ENCODE measurements at regions not wholly inside any gene's neighbourhood (a gene's known extent, or its start where the extent isn't known, plus 50 kb on each side); places are given as distances from the start of the nearest gene placed in this dataset.

DNA sequence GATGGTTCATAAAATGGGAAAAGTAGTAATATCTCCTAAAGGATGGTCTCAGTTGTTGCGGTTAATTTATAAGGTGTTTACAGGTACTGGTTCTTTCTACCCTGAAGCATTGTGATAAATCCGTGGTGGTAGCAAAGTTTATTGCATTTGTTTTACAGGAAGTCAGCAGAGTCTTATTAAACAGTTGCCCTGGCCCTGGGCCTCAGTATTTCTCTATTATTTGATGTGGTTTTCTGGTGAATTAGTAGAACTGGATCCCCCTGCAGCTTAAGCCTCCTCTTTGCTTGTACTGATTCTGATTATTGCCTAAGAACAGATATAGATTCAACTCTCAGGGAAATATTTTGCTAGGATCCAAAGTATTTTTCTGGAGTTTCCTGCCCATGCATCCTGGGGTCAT, 76.4 kb upstream of the CD55 start:
- DNase-seq (no peak), ATAC-seq (no peak)
- Histone ChIP-seq H3K9me3 (ENCODE audit: control insufficient read depth, insufficient read depth, low read length) (no peaks in the 10 kb centered on the region), H3K36me3 (ENCODE audit: control insufficient read depth, insufficient read depth, low read length) (no peaks in the 10 kb centered on the region), H3K4me1 (ENCODE audit: control insufficient read depth, insufficient read depth, low read length) (no peaks in the 10 kb centered on the region), H3K27ac (ENCODE audit: low read length) (no peak overlapping the region), H3K27me3 (ENCODE audit: control insufficient read depth, insufficient read depth, low read length) (peaks cover 3% of the 10 kb centered on the region), H3K4me3 (ENCODE audit: low read length) (no peak overlapping the region)
- TF ChIP-seq, protein P1, sequence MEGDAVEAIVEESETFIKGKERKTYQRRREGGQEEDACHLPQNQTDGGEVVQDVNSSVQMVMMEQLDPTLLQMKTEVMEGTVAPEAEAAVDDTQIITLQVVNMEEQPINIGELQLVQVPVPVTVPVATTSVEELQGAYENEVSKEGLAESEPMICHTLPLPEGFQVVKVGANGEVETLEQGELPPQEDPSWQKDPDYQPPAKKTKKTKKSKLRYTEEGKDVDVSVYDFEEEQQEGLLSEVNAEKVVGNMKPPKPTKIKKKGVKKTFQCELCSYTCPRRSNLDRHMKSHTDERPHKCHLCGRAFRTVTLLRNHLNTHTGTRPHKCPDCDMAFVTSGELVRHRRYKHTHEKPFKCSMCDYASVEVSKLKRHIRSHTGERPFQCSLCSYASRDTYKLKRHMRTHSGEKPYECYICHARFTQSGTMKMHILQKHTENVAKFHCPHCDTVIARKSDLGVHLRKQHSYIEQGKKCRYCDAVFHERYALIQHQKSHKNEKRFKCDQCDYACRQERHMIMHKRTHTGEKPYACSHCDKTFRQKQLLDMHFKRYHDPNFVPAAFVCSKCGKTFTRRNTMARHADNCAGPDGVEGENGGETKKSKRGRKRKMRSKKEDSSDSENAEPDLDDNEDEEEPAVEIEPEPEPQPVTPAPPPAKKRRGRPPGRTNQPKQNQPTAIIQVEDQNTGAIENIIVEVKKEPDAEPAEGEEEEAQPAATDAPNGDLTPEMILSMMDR (IDR thresholded peaks at IDR 0.05), result no peak
- Mint-ChIP-seq H3K9me3 (no peaks in the 10 kb centered on the region), H3K36me3 (no peaks in the 10 kb centered on the region), H3K27ac (no peak overlapping the region), H3K27me3 (ENCODE audit: low read depth in 2 of 2) (peaks cover 2 to 20% of the 10 kb centered on the region in 2 donors), H3K4me1 (no peaks in the 10 kb centered on the region), H3K4me3 (no peak overlapping the region)
- WGBS (ENCODE audit: insufficient coverage), result 54% methylated on average over 2 of the region's 2 CpGs
- intact Hi-C loops (cut with micrococcal nuclease), result no loop called here

- ATAC-seq (no peak), DNase-seq (no peak)
- 71% methylated on average over 3 of the region's 3 CpGs for WGBS (ENCODE audit: insufficient coverage)
- Histone ChIP-seq H3K4me1 (ENCODE audit: control insufficient read depth, insufficient read depth, low read length) (no peaks in the 10 kb centered on the region), H3K27ac (ENCODE audit: low read length) (no peak overlapping the region), H3K9me3 (ENCODE audit: control insufficient read depth, insufficient read depth, low read length) (no peaks in the 10 kb centered on the region), H3K4me3 (ENCODE audit: low read length) (no peak overlapping the region), H3K36me3 (ENCODE audit: control insufficient read depth, insufficient read depth, low read length) (no peaks in the 10 kb centered on the region), H3K27me3 (ENCODE audit: control insufficient read depth, insufficient read depth, low read length) (peaks cover 3% of the 10 kb centered on the region)
- Mint-ChIP-seq H3K4me1 (no peaks in the 10 kb centered on the region), H3K36me3 (peaks cover 6% of the 10 kb centered on the region), H3K27me3 (ENCODE audit: low read depth in 2 of 2) (peaks cover 6 to 29% of the 10 kb centered on the region in 2 donors), H3K4me3 (no peak overlapping the region), H3K27ac (no peak overlapping the region), H3K9me3 (no peaks in the 10 kb centered on the region)
- TF ChIP-seq, protein P1 (IDR thresholded peaks at IDR 0.05), result no peak
- intact Hi-C loops (cut with micrococcal nuclease), result no loop called here
Measured at GRCh38 chr1:207248544-207249198, 72.8 kb upstream of the CD55 start.

DNA sequence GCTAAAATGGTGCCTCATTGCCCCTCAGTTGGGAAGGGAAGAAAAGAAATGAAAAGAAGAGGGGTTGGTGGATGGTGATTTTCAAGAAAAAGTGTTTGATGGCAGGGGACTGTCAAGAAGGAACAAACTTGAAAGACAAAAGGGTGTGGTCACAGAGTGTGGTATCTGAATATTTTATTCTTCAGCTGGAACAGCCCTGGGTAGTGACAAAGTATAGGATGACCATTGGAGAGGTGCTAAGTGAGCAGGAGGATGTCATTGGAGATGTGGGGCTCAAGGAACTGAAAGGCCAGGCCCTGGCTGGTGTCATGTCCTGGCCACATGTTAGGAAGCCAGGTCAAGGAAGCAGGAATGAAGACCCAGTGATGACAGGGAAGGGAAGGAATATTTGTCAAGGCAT, 71.0 kb upstream of the CD55 start:
- H3K27me3 Mint-ChIP-seq (ENCODE audit: low read depth in 2 of 2), result peaks cover 7 to 20% of the 10 kb centered on the region in 2 donors
- Histone ChIP-seq H3K27ac (ENCODE audit: low read length) (no peak overlapping the region), H3K4me1 (ENCODE audit: control insufficient read depth, insufficient read depth, low read length) (no peaks in the 10 kb centered on the region), H3K36me3 (ENCODE audit: control insufficient read depth, insufficient read depth, low read length) (no peaks in the 10 kb centered on the region), H3K9me3 (ENCODE audit: control insufficient read depth, insufficient read depth, low read length) (peaks cover 4% of the 10 kb centered on the region), H3K4me3 (ENCODE audit: low read length) (no peak overlapping the region), H3K27me3 (ENCODE audit: control insufficient read depth, insufficient read depth, low read length) (peaks cover 3% of the 10 kb centered on the region)
- H3K9me3 Mint-ChIP-seq, result no peaks in the 10 kb centered on the region
- ATAC-seq, result no peak
- intact Hi-C loops (cut with micrococcal nuclease), result no loop called here
- H3K36me3 Mint-ChIP-seq, result peaks cover 12% of the 10 kb centered on the region
- TF ChIP-seq, protein P1 (IDR thresholded peaks at IDR 0.05), result no peak
- H3K4me3 Mint-ChIP-seq, result no peak overlapping the region
- no peak overlapping the region for H3K27ac Mint-ChIP-seq
- no peaks in the 10 kb centered on the region for H3K4me1 Mint-ChIP-seq
- no peak for DNase-seq

DNA sequence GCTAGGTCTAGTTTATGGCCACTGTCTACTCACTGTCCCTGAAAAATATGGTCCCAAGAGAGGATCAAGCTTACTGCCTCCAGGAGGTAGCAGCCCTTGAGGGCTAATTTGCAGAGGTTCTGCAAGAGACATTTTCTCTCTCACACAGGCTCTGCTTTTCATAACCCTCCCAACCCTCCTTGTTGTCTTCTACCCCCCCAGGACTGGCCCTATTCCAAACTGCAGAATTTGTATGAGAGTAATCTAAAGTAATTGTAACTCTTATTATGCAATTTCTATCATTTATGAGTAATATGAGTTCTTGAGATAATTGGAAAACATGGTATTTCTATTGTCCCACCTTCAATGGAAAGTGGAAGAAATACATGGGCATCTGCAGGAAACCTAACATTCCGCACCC, 70.4 kb upstream of the CD55 start:
- H3K4me3 Mint-ChIP-seq, result no peak overlapping the region
- Histone ChIP-seq H3K4me3 (ENCODE audit: low read length) (no peak overlapping the region), H3K4me1 (ENCODE audit: control insufficient read depth, insufficient read depth, low read length) (no peaks in the 10 kb centered on the region), H3K27ac (ENCODE audit: low read length) (no peak overlapping the region), H3K27me3 (ENCODE audit: control insufficient read depth, insufficient read depth, low read length) (peaks cover 2% of the 10 kb centered on the region), H3K36me3 (ENCODE audit: control insufficient read depth, insufficient read depth, low read length) (no peaks in the 10 kb centered on the region), H3K9me3 (ENCODE audit: control insufficient read depth, insufficient read depth, low read length) (peaks cover 6% of the 10 kb centered on the region)
- H3K4me1 Mint-ChIP-seq, result no peaks in the 10 kb centered on the region
- 100% methylated on average over 1 of the region's 1 CpG for whole genome bisulfite sequencing (ENCODE audit: insufficient coverage)
- H3K36me3 Mint-ChIP-seq, result peaks cover 12% of the 10 kb centered on the region
- H3K27me3 Mint-ChIP-seq (ENCODE audit: low read depth in 2 of 2), result peaks cover 8 to 16% of the 10 kb centered on the region in 2 donors
- intact Hi-C loops (cut with micrococcal nuclease), result no loop called here
- DNase-seq (no peak), ATAC-seq (no peak)
- no peaks in the 10 kb centered on the region for H3K9me3 Mint-ChIP-seq
- H3K27ac Mint-ChIP-seq, result no peak overlapping the region
- TF ChIP-seq, protein P1 (IDR thresholded peaks at IDR 0.05), result no peak
